ENCODE measurements at regions not wholly inside any gene's neighbourhood (a gene's known extent, or its start where the extent isn't known, plus 50 kb on each side); places are given as distances from the start of the nearest gene placed in this dataset.

DNA sequence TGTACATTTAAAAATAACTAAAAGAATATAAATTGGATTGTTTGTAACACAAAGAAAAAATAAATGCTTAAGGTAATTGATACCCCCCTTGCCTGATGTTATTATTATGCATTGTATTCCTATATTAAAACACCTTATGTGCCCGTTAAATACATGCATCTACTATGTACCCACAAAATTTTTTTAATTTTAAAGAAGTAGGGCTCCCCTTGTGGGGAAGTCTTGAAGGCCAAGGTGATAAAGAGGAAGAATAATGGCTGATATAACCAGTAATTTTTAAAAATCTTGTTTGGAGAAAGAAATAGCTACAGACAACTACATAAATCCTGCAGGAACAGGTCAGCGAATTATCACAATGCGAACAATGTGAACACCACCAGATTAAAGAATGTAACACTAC is 451.7 kb upstream of the ARHGEF26 start:
- no peak for TF ChIP-seq ZNF777 (tag by site-specific recombination; IDR thresholded peaks at IDR 0.05; ENCODE audit: borderline replicate concordance)
- TF ChIP-seq, protein P1, sequence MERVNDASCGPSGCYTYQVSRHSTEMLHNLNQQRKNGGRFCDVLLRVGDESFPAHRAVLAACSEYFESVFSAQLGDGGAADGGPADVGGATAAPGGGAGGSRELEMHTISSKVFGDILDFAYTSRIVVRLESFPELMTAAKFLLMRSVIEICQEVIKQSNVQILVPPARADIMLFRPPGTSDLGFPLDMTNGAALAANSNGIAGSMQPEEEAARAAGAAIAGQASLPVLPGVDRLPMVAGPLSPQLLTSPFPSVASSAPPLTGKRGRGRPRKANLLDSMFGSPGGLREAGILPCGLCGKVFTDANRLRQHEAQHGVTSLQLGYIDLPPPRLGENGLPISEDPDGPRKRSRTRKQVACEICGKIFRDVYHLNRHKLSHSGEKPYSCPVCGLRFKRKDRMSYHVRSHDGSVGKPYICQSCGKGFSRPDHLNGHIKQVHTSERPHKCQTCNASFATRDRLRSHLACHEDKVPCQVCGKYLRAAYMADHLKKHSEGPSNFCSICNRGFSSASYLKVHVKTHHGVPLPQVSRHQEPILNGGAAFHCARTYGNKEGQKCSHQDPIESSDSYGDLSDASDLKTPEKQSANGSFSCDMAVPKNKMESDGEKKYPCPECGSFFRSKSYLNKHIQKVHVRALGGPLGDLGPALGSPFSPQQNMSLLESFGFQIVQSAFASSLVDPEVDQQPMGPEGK (tag by site-specific recombination; IDR thresholded peaks at IDR 0.05), result no peak

Data from HEK293 (cell line).